DMS114 treated with DMSO at 0.1 percent for 48 hours (cell line): ENCODE measurements at regions not wholly inside any gene's neighbourhood (a gene's known extent, or its start where the extent isn't known, plus 50 kb on each side); places are given as distances from the start of the nearest gene placed in this dataset.
"Not testable (repeated sequence)": the region's sequence is repeated elsewhere in the genome, so short reads cannot be mapped to it uniquely, and the experiment has no call there.

Experiments used
- DNase-seq: peaks from one replicate; lab custom pipeline; 2025; ENCODE audit not compliant: unreplicated experiment; lab: John Stamatoyannopoulos, UW

DNA sequence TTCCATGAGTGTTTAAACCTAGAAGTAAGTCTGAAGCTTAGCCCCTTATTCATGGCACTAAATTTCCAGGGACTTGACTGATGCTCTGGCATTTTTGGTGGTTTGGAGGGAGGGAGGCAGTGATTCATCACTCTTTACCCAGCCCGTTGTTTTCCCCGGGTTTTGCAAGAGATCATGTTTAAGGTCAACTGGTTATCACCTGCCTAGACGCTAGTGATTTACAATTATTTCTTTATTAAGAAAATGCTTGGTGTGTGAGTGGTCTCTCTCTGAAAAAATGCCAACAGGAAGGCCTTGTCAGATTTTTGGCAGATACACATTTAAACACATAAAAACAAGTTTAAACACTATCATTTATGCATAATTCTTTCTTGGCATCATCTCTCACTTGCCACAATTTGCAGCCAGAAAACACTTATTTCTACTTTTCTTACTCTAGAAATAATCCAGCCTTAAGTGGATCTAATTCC is 737.9 kb upstream of the ZNF608 start:
- no peak for DNase-seq

DNA sequence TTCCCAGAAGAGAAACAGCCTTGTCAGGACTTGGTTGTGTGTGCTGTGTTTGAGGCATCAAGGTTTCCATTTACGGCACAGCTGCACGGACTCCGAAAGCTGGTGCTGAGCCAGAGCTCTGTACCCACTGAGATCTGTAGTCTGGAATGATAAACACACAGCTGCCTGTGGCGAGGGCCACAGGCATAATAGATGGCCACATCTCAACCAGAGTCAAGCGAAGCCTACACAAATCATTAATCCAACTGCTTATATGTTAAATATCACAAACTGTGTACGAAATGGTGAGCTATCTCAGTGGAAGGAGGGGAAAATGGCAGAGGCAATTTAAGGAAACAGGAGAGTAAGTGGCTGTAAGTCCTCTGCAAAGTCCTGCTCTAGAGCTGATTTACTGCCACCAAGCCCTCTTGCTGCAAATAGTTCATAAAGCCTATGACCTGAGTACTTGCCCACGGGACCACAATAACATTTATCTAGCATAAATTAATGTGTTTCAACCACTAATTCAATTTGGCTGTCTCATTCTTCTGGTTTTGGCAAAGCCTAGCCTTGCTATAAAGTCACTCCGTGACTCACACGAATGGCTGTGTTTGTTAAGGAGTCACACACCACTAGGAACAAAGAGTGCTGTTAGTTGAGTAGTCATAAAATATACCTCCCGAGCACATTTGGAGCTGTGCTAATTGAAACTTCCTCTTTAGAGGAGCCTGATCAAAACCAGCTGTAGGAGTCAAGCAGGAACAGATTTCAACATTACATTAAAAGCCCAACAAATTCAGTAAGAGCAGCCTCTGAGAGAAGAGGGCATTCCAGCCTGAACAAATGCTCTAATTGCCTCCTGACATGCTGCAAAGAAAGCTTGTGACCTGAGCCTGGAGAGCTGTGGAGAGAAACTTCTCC is 738.6 kb upstream of the ZNF608 start:
- DNase-seq, result peak; percentile 84

DNA sequence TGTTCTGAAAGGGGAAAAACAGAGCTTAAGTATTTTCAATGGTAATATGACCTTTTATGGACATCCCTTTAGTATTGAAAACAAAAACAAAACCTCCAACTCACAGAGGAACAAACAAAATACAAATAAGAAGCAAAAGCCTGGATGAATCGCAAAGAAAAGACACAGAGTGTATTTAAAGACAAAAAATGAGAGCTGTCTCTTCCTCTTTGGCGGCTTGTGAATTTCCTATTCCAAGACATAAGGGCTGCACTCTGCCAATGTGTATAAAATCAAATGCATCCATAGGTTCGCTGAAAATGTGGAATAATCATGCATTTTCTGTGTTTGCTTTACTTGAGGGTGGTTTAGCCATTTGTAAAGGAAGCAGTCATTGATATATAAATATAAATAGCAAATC is 739.3 kb upstream of the ZNF608 start:
- DNase-seq, result no peak

DNA sequence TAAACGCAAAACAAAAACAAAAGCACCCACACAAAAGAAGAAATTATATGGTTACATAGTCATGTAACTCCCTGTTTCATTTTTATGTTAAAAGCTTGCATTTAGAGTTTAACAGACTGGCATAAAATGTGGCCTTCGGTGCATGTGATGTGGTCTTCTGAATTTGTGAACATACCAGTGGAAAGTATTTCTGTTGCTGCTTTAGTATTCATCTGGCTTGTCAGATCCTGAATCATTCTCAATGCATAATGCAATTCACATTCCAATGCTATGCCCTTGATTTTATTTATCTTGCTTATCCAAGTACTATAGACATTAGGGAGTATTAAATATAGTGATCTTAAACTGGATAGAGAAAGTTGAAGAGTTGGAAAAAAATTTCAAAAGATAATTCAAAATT is 740.2 kb upstream of the ZNF608 start:
- DNase-seq, result peak; percentile 49

GRCh38 chr5:125487231-125487630 is 740.8 kb upstream of the ZNF608 start:
- no peak for DNase-seq

- not testable (repeated sequence) for DNase-seq
These were observed 741.2 kb upstream of the ZNF608 start for GRCh38 chr5:125487652-125488051.

DNA sequence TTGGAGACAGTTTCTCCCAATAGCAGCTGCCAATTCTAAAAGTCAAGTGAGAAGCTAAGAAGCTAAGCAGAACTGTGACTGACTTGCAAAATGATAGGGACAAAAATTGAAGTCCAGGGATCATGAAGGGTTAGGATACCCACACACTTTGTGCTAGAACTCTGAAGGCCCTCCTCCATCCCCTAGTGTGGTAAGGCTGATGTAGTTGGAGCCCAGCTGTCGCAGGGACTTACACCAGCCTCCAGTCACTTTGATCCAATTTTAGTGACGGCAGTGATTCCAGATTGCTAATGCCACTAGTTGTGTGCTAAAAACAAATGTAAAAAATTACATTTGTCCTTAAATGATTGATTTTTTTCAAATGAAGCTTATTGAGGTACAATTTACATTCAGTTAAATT is 742.7 kb upstream of the ZNF608 start:
- no peak for DNase-seq

DNA sequence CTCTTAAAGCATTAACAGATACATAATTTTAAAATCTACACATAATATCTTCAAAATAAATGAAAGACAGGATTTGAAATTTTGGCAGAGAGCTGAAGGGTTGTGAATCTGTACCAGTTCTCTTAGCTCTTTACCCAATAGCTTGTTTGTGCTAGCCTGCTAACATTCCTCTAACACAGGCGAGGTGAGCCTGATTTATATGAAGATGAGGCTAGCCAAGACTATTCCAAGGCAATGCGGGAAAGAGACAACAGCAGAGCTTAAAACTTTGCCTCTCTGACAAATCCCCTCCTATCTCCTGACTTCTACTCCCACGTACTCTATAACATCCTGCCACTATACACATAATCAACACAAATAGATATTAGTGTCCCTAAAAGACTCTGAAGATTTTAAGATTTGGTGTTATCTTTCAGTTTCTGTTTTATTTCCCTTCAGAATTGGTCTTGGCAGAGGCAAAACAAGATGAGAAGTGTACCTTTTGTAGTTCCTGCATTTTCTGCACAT is 745.6 kb upstream of the ZNF608 start:
- no peak for DNase-seq

DNA sequence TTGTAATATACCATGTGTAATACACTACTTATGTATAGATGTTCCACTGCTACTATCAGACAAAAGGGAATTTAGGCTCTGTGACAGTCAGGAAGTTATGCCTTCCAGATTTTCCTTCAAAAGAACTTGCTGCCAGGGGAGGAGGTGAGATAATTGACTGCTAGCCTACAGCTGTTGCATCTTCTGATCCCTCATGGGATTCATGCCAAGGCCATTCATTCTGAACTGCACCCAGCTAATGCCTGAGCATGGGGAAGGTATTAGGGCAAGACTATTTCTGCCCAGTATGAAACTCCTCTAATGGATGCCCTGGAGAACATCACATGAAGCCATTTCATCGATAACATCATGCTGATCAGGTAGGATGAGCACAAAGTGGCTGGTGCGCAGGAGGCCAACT is 746.5 kb upstream of the ZNF608 start:
- DNase-seq, result no peak

DNA sequence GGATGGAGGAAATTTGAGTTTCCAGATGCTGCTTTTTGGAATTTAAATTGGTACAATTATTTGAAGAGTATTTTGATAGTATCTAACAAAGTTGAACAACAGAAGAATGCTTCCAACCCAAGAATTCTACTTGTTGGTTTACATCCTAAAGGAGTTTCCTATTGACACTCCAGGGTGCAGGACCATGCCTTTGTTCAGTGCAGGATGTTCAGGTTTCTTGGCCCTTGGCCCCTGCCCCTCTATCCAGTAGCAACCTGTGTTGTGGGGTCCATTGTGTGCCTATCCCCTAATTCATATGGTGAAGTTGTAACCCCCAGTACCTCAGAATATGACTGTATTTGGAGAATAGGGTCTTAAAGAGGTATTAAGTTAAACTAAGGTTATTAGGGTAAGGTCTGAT is 750.0 kb upstream of the ZNF608 start:
- DNase-seq, result no peak

- no peak for DNase-seq
These were observed 751.2 kb upstream of the ZNF608 start for GRCh38 chr5:125497651-125498050.

DNA sequence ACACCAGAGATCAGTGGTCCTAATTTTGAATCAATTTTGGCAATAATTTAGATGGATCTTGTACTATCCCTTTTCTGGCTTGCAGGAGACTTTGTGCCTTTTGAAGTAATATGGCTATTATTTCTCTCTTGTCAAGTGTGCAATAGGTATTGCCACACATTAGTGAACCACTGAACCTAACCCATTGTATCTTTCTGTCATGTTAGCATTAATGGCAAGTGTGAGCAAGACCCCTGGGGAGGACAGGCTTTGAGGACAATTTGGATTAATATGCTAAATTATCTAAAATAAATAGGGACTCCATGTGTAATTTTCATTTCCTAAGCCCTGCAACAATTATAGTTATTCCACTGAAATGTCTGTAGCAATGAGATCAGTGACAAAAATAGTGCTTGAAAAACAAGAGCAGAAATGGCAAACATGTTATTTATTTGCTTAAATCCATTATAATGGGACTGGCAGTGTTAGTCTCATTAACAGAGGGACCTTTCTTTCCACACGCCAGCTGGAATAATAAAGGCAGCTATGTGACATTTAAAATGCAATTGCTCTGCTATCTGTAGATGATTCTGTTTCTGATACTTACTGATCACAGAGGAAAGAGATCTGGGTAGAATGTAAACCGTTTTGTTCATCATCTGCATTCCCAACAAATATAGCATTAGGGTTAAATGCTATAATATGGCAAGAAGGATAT is 753.3 kb upstream of the ZNF608 start:
- peak; percentile 64 for DNase-seq

DNA sequence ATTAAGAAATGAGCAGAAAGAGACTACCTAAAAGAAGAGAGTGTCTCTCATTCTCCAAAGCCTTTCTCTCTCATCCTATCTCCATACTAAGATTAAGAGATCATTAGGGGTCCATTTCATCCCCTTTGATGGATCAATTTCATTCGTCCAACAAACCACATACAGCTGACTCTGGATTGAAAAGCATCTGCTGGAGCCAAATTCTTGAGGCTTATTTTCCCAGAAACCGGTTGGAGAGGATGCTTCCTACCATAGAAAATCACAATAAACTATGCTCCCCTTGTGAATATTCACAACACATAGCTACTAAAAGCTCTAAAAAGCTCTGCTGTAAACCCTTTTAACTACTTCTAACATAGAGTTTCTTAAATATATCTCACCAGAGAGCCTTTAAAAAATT is 755.0 kb upstream of the ZNF608 start:
- DNase-seq, result peak; percentile 59

- DNase-seq, result no peak
These were observed 757.5 kb upstream of the ZNF608 start for GRCh38 chr5:125503946-125504345.

DNA sequence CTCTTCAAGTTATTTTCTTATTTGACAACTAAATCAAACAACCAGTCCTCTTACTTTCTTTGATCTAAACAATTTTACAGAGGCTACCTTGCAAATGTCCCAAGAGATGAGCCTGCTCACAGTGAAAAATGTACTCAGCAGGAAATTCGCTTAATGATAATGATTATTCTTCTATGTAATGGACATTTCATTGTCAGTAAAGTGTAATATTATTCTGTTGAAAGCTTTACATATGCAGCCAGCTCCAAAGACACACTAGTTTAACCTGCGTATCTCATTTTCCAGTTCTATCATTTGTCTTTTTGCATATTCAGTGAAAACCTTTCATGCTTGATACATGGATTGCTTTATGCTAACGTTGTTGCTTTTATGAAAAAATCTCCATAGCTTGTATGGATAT is 758.7 kb upstream of the ZNF608 start:
- DNase-seq, result no peak

DNA sequence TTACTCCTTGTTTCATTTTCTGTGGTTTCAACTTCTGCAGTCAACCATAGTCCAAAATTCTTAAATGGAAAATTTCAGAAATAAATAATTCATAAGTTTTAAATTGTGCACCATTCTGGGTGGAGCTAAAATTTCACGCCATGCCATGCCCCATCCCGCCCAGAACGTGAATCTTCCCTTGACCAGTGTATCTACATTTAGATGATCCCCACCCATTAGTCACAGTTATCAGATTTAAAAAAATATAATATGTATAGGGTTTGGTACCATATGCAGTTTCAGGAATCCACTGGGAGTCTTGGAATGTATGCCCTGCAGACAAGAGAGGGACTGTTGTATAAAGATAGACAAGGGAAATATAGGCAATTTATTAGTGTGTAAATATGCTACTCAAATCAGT is 759.7 kb upstream of the ZNF608 start:
- no peak for DNase-seq

DNA sequence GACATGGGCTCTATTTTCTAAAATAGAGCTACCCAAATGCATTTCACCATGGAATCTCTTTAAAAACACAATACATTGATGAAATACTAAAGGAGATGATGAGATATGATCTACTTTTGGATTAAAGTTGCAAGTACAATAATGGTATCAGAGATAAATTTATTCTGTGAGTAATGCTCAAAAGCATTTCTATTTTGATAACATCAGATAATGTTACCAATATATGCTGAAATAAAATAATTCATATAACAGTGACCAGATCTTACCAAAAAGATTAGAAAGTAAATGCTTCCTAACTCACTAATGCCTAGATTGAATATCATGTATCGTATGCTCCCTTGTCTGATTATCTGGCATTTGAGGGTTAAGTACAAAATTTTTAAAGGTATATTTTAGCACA is 761.8 kb upstream of the ZNF608 start:
- no peak for DNase-seq

DNA sequence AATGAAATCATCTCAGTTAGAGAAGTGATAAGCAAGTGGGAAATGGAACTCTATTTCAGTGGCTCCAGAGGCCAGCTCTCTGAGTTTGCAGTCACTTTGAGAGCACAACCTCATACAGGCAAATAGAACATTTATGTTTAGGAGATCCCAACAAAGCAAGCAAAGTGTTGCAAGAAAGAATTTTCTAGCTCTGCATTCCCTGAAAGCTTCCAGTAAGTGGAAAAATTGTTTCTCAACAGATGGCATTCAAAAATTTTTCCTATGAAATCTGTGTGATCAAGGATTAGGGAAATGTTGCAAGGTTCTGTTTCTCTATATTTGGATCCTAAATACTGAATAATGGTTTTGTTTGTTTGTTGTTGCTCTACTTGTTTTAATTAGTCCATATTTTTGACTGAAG is 764.2 kb upstream of the ZNF608 start:
- DNase-seq, result no peak

DNA sequence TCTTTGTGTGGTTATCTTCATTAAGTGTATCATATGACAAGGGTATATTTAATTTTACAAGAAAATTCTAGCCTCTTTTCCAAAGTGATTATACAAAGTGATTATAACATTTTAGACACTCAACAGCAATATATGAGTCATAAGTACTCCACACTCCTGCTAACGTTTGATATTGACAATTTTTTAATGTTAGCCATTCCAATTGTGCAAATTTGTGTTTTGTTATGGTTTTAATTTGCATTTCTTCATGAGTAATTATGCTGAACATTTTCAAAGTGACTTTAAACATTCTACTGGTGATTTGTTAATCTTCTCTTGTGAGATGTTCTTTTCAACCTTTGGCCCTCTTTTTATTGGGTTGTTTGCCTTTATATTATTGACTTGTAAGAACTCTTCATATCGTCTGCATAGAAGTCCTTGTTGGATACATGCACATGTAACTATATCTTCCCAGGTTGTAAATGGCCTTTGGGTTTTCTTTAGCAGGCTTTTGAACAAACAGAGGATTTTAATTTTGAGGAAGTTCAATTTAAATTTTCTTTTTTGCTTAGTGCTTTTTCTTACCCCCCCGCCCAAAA is 771.6 kb upstream of the ZNF608 start:
- no peak for DNase-seq

- DNase-seq, result no peak
These were observed 774.9 kb upstream of the ZNF608 start for GRCh38 chr5:125521289-125521688.

DNA sequence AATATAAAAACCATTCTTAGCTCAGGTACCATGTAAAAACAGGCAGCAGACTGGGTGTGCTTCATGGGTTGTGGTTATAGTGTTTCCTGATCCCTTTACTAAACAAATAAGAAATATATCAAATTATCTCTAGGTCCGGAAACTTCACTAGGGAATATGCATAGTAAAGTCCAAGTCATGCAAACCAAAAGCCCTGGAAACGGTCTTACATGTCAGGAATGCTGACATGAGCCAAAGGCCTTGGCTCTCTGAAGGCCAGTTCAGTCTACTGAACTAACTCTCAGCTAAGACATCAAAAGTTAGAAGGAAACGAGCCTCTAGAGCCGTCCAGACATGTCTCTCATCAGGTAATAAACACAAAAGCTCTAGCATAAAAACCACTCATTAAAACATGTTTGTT is 778.9 kb upstream of the ZNF608 start:
- peak; percentile 72 for DNase-seq

DNA sequence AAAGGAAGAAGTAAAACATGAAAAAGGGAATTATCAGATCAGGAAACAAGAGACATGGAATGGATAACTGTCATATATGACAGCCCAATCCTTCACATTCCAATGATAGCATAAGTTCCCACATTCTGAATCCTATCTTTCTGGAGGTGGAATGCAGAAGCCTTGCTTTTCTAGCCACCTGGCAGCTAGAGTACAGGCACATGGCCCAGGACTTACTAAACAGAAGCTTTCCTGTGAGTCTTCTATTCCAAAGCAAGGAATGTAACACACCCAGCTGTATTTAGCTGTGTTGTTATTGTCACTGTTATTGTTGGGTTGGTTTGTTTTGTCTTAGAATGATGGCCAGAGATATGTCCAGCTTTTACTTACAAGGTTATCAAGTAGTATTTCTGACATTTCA is 780.5 kb upstream of the ZNF608 start:
- DNase-seq, result peak; percentile 47
